DOHH2 (cell line): ENCODE measurements at regions not wholly inside any gene's neighbourhood (a gene's known extent, or its start where the extent isn't known, plus 50 kb on each side); places are given as distances from the start of the nearest gene placed in this dataset.

ENCODE experiments used
- CTCF ChIP-seq: fragments of 200-600 bp; sonication (generic); IDR thresholded peaks from one replicate; pipeline ENCODE4 v1.5.1; 2014; ENCODE audit warnings: antibody characterized with exemption, mild to moderate bottlenecking, low read depth, low read length; ENCODE audit not compliant: poor library complexity, severe bottlenecking
- EZH2phosphoT487 ChIP-seq: fragments of 200-600 bp; sonication (generic); IDR thresholded peaks from 2 replicates; pipeline ENCODE4 v1.6.1; 2017; ENCODE audit warnings: borderline replicate concordance, mild to moderate bottlenecking, antibody characterized with exemption, low read length, moderate library complexity, mixed read lengths

GRCh38 chr3:176848431-176849214, 348.7 kb downstream of the TBL1XR1 start:
- no peak for TF ChIP-seq CTCF
- no peak for TF ChIP-seq EZH2phosphoT487
